ENCODE measurements at regions not wholly inside any gene's neighbourhood (a gene's known extent, or its start where the extent isn't known, plus 50 kb on each side); places are given as distances from the start of the nearest gene placed in this dataset.

DNA sequence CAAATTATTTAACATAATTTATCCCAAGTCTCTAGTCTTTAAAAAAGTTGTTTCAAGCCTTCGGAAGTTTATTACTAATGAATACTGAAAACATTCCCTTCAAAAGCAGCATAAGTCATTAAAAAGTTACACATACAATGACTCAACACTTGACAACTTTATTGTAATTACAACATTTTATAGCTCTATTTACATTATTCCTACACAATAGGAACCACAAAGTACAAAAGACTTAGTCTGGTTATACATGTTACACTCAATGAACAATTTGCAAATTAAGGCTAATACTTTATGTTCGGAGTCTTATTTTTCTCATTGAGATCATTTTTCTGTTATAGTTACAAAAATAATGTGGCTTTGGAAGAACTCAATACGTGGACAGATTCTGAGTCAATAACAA, 114.4 kb upstream of the POF1B start:
- H3K27ac ChIP-seq (ENCODE audit: low read length), result no peak overlapping the region
- H3K4me1 ChIP-seq (ENCODE audit: control insufficient read depth, insufficient read depth, low read length), result no peaks in the 10 kb centered on the region
- intact Hi-C loops (cut with micrococcal nuclease; ENCODE audit: unreplicated experiment) (no loop called here), in situ Hi-C loops (cut with HindIII; ENCODE audit: low pct_unique_long_range_greater_than_20kb, low sequenced_read_pairs) (no loop called here)
- POLR2A ChIA-PET, result no interaction called here
- H3K9me3 ChIP-seq (ENCODE audit: control insufficient read depth, insufficient read depth, low read depth, low read length), result no peaks in the 10 kb centered on the region
- ATAC-seq (no peak), DNase-seq (ENCODE audit: low read depth, low spot score) (no peak)
- no peaks in the 10 kb centered on the region for H3K27me3 ChIP-seq (ENCODE audit: control insufficient read depth, insufficient read depth, low read length)
- TF ChIP-seq SIN3A (IDR thresholded peaks at IDR 0.05; ENCODE audit: borderline replicate concordance, insufficient read depth, low read depth, low read length) (no peak), TCF7L2 (IDR thresholded peaks at IDR 0.05; ENCODE audit: low read depth, low read length) (no peak), POLR2AphosphoS5 (IDR thresholded peaks at IDR 0.05; ENCODE audit: low read depth, low read length) (no peak)
- TF ChIP-seq, protein P1, sequence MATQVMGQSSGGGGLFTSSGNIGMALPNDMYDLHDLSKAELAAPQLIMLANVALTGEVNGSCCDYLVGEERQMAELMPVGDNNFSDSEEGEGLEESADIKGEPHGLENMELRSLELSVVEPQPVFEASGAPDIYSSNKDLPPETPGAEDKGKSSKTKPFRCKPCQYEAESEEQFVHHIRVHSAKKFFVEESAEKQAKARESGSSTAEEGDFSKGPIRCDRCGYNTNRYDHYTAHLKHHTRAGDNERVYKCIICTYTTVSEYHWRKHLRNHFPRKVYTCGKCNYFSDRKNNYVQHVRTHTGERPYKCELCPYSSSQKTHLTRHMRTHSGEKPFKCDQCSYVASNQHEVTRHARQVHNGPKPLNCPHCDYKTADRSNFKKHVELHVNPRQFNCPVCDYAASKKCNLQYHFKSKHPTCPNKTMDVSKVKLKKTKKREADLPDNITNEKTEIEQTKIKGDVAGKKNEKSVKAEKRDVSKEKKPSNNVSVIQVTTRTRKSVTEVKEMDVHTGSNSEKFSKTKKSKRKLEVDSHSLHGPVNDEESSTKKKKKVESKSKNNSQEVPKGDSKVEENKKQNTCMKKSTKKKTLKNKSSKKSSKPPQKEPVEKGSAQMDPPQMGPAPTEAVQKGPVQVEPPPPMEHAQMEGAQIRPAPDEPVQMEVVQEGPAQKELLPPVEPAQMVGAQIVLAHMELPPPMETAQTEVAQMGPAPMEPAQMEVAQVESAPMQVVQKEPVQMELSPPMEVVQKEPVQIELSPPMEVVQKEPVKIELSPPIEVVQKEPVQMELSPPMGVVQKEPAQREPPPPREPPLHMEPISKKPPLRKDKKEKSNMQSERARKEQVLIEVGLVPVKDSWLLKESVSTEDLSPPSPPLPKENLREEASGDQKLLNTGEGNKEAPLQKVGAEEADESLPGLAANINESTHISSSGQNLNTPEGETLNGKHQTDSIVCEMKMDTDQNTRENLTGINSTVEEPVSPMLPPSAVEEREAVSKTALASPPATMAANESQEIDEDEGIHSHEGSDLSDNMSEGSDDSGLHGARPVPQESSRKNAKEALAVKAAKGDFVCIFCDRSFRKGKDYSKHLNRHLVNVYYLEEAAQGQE (IDR thresholded peaks at IDR 0.05; ENCODE audit: insufficient read depth in 1 of 2, low read depth in 2 of 2, low read length in 1 of 2), result no peak
- TF ChIP-seq, protein P2, sequence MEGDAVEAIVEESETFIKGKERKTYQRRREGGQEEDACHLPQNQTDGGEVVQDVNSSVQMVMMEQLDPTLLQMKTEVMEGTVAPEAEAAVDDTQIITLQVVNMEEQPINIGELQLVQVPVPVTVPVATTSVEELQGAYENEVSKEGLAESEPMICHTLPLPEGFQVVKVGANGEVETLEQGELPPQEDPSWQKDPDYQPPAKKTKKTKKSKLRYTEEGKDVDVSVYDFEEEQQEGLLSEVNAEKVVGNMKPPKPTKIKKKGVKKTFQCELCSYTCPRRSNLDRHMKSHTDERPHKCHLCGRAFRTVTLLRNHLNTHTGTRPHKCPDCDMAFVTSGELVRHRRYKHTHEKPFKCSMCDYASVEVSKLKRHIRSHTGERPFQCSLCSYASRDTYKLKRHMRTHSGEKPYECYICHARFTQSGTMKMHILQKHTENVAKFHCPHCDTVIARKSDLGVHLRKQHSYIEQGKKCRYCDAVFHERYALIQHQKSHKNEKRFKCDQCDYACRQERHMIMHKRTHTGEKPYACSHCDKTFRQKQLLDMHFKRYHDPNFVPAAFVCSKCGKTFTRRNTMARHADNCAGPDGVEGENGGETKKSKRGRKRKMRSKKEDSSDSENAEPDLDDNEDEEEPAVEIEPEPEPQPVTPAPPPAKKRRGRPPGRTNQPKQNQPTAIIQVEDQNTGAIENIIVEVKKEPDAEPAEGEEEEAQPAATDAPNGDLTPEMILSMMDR (IDR thresholded peaks at IDR 0.05), result no peak
- H3K36me3 ChIP-seq (ENCODE audit: control insufficient read depth, insufficient read depth, low read length), result no peaks in the 10 kb centered on the region
- BruUV-seq (replicated peaks), result no TSS peak
- CTCF ChIA-PET, result no interaction called here
- H3K4me3 ChIP-seq (ENCODE audit: low read depth in 2 of 2, low read length in 2 of 2), result no peak overlapping the region

DNA sequence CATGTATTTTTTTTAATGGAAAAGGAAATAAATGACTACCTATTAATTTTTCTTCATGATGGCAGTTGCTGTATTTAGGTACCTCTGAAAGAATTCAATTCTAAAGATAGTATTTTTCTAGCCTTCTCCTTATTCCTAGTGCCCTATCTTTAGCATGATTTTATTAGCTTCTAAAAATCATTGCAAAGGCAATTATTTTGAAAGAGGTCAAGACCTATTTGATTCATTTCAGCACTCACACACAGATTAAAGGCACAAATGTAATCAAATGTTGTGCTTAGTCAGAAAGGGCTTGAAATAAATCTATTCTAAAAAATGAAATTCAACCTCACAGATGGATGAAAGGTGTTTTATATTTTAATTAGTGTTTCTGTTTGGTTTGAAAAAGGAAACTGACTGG, 74.8 kb upstream of the POF1B start:
- BruUV-seq (replicated peaks), result no TSS peak
- Histone ChIP-seq H3K27ac (ENCODE audit: low read length) (no peak overlapping the region), H3K4me3 (ENCODE audit: low read depth in 2 of 2, low read length in 2 of 2) (no peak overlapping the region), H3K27me3 (ENCODE audit: control insufficient read depth, insufficient read depth, low read length) (no peaks in the 10 kb centered on the region), H3K9me3 (ENCODE audit: control insufficient read depth, insufficient read depth, low read depth, low read length) (no peaks in the 10 kb centered on the region), H3K4me1 (ENCODE audit: control insufficient read depth, insufficient read depth, low read length) (no peaks in the 10 kb centered on the region), H3K36me3 (ENCODE audit: control insufficient read depth, insufficient read depth, low read length) (no peaks in the 10 kb centered on the region; the same call in 1 of the 2 replicates)
- no peak for DNase-seq (ENCODE audit: low read depth, low spot score)
- CTCF ChIA-PET, result no interaction called here
- in situ Hi-C loops (cut with HindIII; ENCODE audit: low pct_unique_long_range_greater_than_20kb, low sequenced_read_pairs) (no loop called here), intact Hi-C loops (cut with micrococcal nuclease; ENCODE audit: unreplicated experiment) (no loop called here)
- ATAC-seq, result no peak
- POLR2A ChIA-PET, result no interaction called here
- no peak for TF ChIP-seq TCF7L2 (IDR thresholded peaks at IDR 0.05; ENCODE audit: low read depth, low read length)
- TF ChIP-seq, protein P2 (IDR thresholded peaks at IDR 0.05), result no peak

DNA sequence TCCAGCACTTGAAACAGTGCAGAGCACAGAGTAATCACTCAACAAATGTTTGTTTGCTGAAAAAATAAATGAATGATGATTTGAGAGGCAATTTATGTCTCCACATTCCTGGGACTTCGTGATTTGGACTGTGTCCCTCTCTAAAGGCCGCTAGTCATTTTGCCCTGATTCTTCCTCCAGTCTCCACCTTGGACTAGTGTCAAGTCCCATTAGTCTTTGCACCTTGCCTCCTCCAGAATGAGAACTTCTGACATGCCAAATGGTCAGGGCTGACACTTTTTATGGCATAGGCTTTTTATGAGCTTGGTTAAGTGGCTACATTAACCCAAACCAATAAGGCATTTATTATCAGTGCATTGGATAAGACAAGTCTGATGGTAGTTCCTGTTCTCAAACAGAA, 65.1 kb upstream of the POF1B start:
- no peaks in the 10 kb centered on the region for H3K36me3 ChIP-seq (ENCODE audit: control insufficient read depth, insufficient read depth, low read length)
- no peaks in the 10 kb centered on the region for H3K4me1 ChIP-seq (ENCODE audit: control insufficient read depth, insufficient read depth, low read length)
- H3K27me3 ChIP-seq (ENCODE audit: control insufficient read depth, insufficient read depth, low read length), result no peaks in the 10 kb centered on the region
- TF ChIP-seq SIN3A (IDR thresholded peaks at IDR 0.05; ENCODE audit: borderline replicate concordance, insufficient read depth, low read depth, low read length) (no peak), TCF7L2 (IDR thresholded peaks at IDR 0.05; ENCODE audit: low read depth, low read length) (no peak), POLR2AphosphoS5 (IDR thresholded peaks at IDR 0.05; ENCODE audit: low read depth, low read length) (no peak)
- TF ChIP-seq, protein P1 (IDR thresholded peaks at IDR 0.05; ENCODE audit: insufficient read depth in 1 of 2, low read depth in 2 of 2, low read length in 1 of 2), result no peak
- TF ChIP-seq, protein P2 (IDR thresholded peaks at IDR 0.05), result no peak
- DNase-seq (ENCODE audit: low read depth, low spot score) (no peak), ATAC-seq (no peak)
- CTCF ChIA-PET, result no interaction called here
- intact Hi-C loops (cut with micrococcal nuclease; ENCODE audit: unreplicated experiment) (no loop called here), in situ Hi-C loops (cut with HindIII; ENCODE audit: low pct_unique_long_range_greater_than_20kb, low sequenced_read_pairs) (no loop called here)
- POLR2A ChIA-PET, result no interaction called here
- H3K4me3 ChIP-seq (ENCODE audit: low read depth in 2 of 2, low read length in 2 of 2), result no peak overlapping the region
- no peak overlapping the region for H3K27ac ChIP-seq (ENCODE audit: low read length)
- no TSS peak for BruUV-seq (replicated peaks)
- H3K9me3 ChIP-seq (ENCODE audit: control insufficient read depth, insufficient read depth, low read depth, low read length), result no peaks in the 10 kb centered on the region
